ENCODE measurements at regions not wholly inside any gene's neighbourhood (a gene's known extent, or its start where the extent isn't known, plus 50 kb on each side); places are given as distances from the start of the nearest gene placed in this dataset.

DNA sequence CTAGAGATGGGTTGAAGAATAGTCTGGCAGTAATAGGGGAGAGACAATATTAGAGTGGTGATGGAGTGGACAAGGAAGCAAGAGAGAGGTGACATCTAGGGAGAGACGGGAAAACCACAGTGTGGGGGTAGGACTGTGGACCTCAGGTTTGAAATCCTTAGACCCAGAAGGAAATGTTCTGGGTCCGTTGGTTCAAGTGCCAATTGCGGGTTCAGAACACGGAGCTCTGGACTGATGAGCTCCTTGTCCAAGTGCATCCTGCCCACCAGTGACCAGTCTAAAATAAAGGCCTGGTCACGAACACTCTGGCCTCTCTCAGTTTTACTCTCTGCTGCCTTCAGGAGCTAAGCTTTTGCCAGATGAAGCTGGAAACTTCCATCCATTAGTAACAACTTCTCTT, 174.0 kb downstream of the LINC00237 start:
- Histone ChIP-seq H3K27ac (ENCODE audit: low read length) (no peak overlapping the region), H3K27me3 (ENCODE audit: control insufficient read depth, insufficient read depth, low read length) (no peaks in the 10 kb centered on the region), H3K4me3 (ENCODE audit: low read depth in 2 of 2, low read length in 2 of 2) (no peak overlapping the region), H3K4me1 (ENCODE audit: control insufficient read depth, insufficient read depth, low read length) (no peaks in the 10 kb centered on the region), H3K36me3 (ENCODE audit: control insufficient read depth, insufficient read depth, low read length) (no peaks in the 10 kb centered on the region), H3K9me3 (ENCODE audit: control insufficient read depth, insufficient read depth, low read depth, low read length) (no peaks in the 10 kb centered on the region)
- intact Hi-C loops (cut with micrococcal nuclease; ENCODE audit: unreplicated experiment) = no loop called here
- DNase-seq (ENCODE audit: low read depth, low spot score) (no peak), ATAC-seq (no peak)
- CTCF ChIA-PET = interaction anchor here (0.6 kb wide), 1 partner anchor 1170 kb away, joined by 3 read pairs; no protein-coding TSS in a partner anchor
- TF ChIP-seq TCF7L2 (IDR thresholded peaks at IDR 0.05; ENCODE audit: low read depth, low read length) = no peak
- TF ChIP-seq, protein P1, sequence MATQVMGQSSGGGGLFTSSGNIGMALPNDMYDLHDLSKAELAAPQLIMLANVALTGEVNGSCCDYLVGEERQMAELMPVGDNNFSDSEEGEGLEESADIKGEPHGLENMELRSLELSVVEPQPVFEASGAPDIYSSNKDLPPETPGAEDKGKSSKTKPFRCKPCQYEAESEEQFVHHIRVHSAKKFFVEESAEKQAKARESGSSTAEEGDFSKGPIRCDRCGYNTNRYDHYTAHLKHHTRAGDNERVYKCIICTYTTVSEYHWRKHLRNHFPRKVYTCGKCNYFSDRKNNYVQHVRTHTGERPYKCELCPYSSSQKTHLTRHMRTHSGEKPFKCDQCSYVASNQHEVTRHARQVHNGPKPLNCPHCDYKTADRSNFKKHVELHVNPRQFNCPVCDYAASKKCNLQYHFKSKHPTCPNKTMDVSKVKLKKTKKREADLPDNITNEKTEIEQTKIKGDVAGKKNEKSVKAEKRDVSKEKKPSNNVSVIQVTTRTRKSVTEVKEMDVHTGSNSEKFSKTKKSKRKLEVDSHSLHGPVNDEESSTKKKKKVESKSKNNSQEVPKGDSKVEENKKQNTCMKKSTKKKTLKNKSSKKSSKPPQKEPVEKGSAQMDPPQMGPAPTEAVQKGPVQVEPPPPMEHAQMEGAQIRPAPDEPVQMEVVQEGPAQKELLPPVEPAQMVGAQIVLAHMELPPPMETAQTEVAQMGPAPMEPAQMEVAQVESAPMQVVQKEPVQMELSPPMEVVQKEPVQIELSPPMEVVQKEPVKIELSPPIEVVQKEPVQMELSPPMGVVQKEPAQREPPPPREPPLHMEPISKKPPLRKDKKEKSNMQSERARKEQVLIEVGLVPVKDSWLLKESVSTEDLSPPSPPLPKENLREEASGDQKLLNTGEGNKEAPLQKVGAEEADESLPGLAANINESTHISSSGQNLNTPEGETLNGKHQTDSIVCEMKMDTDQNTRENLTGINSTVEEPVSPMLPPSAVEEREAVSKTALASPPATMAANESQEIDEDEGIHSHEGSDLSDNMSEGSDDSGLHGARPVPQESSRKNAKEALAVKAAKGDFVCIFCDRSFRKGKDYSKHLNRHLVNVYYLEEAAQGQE (IDR thresholded peaks at IDR 0.05; ENCODE audit: insufficient read depth in 1 of 2, low read depth in 2 of 2, low read length in 1 of 2) = no peak
- TF ChIP-seq, protein P2, sequence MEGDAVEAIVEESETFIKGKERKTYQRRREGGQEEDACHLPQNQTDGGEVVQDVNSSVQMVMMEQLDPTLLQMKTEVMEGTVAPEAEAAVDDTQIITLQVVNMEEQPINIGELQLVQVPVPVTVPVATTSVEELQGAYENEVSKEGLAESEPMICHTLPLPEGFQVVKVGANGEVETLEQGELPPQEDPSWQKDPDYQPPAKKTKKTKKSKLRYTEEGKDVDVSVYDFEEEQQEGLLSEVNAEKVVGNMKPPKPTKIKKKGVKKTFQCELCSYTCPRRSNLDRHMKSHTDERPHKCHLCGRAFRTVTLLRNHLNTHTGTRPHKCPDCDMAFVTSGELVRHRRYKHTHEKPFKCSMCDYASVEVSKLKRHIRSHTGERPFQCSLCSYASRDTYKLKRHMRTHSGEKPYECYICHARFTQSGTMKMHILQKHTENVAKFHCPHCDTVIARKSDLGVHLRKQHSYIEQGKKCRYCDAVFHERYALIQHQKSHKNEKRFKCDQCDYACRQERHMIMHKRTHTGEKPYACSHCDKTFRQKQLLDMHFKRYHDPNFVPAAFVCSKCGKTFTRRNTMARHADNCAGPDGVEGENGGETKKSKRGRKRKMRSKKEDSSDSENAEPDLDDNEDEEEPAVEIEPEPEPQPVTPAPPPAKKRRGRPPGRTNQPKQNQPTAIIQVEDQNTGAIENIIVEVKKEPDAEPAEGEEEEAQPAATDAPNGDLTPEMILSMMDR (IDR thresholded peaks at IDR 0.05) = no peak
- no peak for TF ChIP-seq SIN3A (IDR thresholded peaks at IDR 0.05; ENCODE audit: borderline replicate concordance, insufficient read depth, low read depth, low read length)
- no peak for TF ChIP-seq POLR2AphosphoS5 (IDR thresholded peaks at IDR 0.05; ENCODE audit: low read depth, low read length)
- in situ Hi-C loops (cut with HindIII; ENCODE audit: low pct_unique_long_range_greater_than_20kb, low sequenced_read_pairs) = no loop called here
- BruUV-seq (replicated peaks) = no TSS peak
- POLR2A ChIA-PET = no interaction called here

DNA sequence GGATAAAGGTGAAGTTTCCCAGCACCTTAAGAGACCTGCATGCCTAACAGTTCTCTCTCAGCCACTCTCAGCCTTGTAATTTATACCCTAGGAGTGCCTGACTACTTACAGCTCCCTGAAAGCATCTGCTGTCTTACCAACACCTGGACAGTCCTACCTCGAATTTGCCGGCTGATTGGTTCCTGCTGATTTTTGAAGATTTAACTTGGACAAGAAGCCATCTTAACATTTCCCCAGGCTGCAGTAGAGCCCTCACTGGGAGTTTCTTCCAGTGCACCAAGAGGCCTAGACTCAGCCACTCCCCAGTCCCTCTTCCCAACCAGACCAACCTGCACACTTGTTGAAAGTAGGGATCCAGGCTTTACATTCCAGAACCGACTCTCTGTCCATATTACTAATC, 174.5 kb downstream of the LINC00237 start:
- no peaks in the 10 kb centered on the region for H3K4me1 ChIP-seq (ENCODE audit: control insufficient read depth, insufficient read depth, low read length)
- ChIA-PET CTCF (interaction anchor here (0.6 kb wide), 1 partner anchor 1170 kb away, joined by 3 read pairs; no protein-coding TSS in a partner anchor), POLR2A (no interaction called here)
- intact Hi-C loops (cut with micrococcal nuclease; ENCODE audit: unreplicated experiment) (no loop called here), in situ Hi-C loops (cut with HindIII; ENCODE audit: low pct_unique_long_range_greater_than_20kb, low sequenced_read_pairs) (no loop called here)
- ATAC-seq (no peak), DNase-seq (ENCODE audit: low read depth, low spot score) (no peak)
- no peaks in the 10 kb centered on the region for H3K27me3 ChIP-seq (ENCODE audit: control insufficient read depth, insufficient read depth, low read length)
- TF ChIP-seq, protein P2 (IDR thresholded peaks at IDR 0.05) = no peak
- no peak for TF ChIP-seq TCF7L2 (IDR thresholded peaks at IDR 0.05; ENCODE audit: low read depth, low read length)
- no TSS peak for BruUV-seq (replicated peaks)
- no peak overlapping the region for H3K4me3 ChIP-seq (ENCODE audit: low read depth in 2 of 2, low read length in 2 of 2)
- H3K9me3 ChIP-seq (ENCODE audit: control insufficient read depth, insufficient read depth, low read depth, low read length) = no peaks in the 10 kb centered on the region
- no peak overlapping the region for H3K27ac ChIP-seq (ENCODE audit: low read length)
- H3K36me3 ChIP-seq (ENCODE audit: control insufficient read depth, insufficient read depth, low read length) = no peaks in the 10 kb centered on the region
